Activated T-cell treated with anti-CD3 and anti-CD28 coated beads, Interleukin-2, amount 50 U/mL, for 4 hours (primary cell): ENCODE measurements at regions not wholly inside any gene's neighbourhood (a gene's known extent, or its start where the extent isn't known, plus 50 kb on each side); places are given as distances from the start of the nearest gene placed in this dataset.

Experiments used
- ATAC-seq, 2 donors: fragments of 200-7000 bp; cut with Tn5 transposase; one replicate each; pipeline ENCODE4 v1.10.0; 2021
- DNase-seq: peaks from one replicate; pipeline ENCODE4 v3.0.0-alpha.2; 2020
- H3K27me3 Mint-ChIP-seq: one replicate; pipeline ENCODE4 v1.8.0; 2021; ENCODE audit warnings: low read depth, mixed read lengths
- H3K36me3 Mint-ChIP-seq: one replicate; pipeline ENCODE4 v1.8.0; 2022; ENCODE audit warnings: mixed read lengths; ENCODE audit not compliant: insufficient read depth
- H3K4me1 Mint-ChIP-seq: one replicate; pipeline ENCODE4 v1.8.0; 2021; ENCODE audit warnings: low read depth, mixed read lengths
- H3K4me3 Mint-ChIP-seq: one replicate; pipeline ENCODE4 v1.8.0; 2021; ENCODE audit warnings: mild to moderate bottlenecking, moderate library complexity, mixed read lengths
- H3K9me3 Mint-ChIP-seq: one replicate; pipeline ENCODE4 v1.8.0; 2021; ENCODE audit warnings: mixed read lengths

DNA sequence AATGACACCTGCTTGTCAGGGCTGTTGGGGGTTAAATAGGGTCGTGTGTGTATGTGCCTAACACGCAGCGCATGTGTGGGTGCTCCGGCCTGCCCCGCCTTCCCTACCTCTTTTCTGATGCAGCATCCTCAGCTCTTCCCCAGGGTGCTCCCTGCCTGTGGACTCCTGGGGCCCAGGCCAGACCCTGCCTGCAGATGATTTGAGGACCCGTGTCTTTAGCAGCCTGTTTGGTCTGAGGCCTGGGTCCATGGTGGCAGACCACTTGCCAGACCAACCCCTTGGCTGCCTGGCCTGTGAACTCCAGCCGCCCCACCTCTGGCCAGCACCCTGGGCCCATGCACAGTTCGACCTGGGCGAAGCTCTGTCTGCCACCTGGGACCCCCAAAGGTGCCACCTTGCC is 57.0 kb upstream of the SIM2 start:
- no peak for ATAC-seq
- no peak for DNase-seq
- H3K4me1 Mint-ChIP-seq: peaks cover 2% of the 10 kb centered on the region

DNA sequence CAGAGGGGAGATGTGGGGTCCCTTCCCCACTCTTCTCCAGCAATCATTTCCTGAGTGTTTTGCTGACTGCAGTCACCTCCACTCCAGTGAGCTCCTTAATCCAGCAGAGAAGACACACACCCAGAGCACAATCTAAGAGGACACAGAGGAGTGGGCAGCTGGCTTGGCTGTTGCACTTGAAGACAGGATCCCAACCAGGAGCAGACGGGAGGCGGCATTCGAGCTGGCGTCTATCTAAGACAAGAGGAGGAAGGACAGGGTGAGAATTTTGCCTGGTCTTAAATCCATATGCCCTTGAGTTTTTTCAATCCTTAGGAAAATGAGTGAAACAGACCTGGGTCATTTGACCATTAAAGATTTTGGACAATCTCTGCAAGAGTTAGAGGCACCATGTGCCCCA is 56.1 kb upstream of the SIM2 start:
- H3K4me1 Mint-ChIP-seq: peaks cover 2% of the 10 kb centered on the region
- no peak overlapping the region for H3K4me3 Mint-ChIP-seq
- DNase-seq (no peak), ATAC-seq (no peak)
- H3K27me3 Mint-ChIP-seq: peaks cover 11% of the 10 kb centered on the region
- no peaks in the 10 kb centered on the region for H3K36me3 Mint-ChIP-seq
- H3K9me3 Mint-ChIP-seq: no peaks in the 10 kb centered on the region

More for the DNA sequence above, 57.0 kb upstream of the SIM2 start:
- H3K27me3 Mint-ChIP-seq: peaks cover 7% of the 10 kb centered on the region
- H3K9me3 Mint-ChIP-seq: peaks cover 6% of the 10 kb centered on the region
- no peaks in the 10 kb centered on the region for H3K36me3 Mint-ChIP-seq
- no peak overlapping the region for H3K4me3 Mint-ChIP-seq

DNA sequence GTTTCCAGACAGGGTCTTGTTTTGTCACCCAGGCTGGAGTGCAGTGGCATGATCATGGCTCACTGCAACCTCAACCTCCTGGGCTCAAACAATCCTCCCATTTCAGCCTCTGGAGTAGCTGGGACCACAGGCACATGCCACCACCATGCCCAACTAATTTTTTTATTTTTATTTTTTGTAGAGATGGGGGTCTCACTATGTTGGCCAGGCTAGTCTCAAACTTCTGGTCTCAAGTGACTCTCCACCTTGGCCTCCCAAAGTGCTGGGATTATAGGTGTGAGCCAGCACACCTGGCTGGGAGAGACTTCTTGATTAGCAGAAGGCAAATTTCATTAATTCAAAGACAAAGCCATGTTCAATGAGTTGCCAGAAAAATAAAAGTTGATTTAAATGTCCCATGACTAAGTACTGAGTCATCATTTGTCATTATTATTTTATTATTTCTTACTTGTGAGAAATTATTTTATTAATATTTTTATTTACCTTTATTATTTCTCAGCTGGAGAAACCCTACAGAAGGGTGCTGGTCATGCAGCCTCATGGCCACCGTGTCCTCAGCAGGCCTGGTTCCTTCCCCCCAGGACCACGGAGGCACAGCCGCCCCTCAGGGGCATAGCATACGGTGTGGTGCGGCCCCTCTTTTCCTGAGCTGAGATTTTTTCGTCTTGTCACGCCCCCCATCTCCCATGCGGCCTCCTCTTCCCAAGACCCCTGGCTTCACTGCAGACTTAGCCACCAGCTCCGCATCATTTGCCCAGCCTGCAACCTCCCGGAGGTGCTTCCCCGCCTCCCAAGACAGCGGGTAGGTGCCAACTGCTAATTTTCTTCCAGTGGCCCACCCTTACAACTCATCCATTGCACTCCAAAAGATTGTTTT is 55.3 kb upstream of the SIM2 start:
- Mint-ChIP-seq H3K4me1 (peaks cover 2% of the 10 kb centered on the region), H3K9me3 (no peaks in the 10 kb centered on the region), H3K36me3 (no peaks in the 10 kb centered on the region), H3K4me3 (no peak overlapping the region), H3K27me3 (peaks cover 12% of the 10 kb centered on the region)
- ATAC-seq: no peak
- no peak for DNase-seq

DNA sequence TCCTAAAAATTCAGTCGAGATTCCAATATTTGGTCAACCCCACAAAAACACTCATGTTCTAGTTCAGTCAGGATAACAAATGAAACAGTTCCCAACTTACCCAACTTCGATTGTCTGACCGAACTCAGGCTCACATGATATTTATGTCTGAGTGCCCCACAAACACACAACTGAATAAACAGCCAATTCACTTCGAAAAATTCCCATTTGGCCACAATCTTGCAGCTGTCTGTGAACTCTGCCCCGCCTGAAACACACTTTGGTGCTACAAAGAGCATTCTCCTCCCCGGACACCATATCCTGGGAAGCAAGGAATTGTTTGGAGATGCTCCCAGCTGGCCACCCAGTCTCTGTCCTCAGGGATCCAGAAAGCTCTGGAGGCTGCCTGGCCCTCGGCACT is 52.9 kb upstream of the SIM2 start:
- H3K36me3 Mint-ChIP-seq: no peaks in the 10 kb centered on the region
- H3K4me3 Mint-ChIP-seq: no peak overlapping the region
- DNase-seq (no peak), ATAC-seq (no peak)
- H3K4me1 Mint-ChIP-seq: no peaks in the 10 kb centered on the region
- no peaks in the 10 kb centered on the region for H3K9me3 Mint-ChIP-seq
- H3K27me3 Mint-ChIP-seq: peaks cover 8% of the 10 kb centered on the region

DNA sequence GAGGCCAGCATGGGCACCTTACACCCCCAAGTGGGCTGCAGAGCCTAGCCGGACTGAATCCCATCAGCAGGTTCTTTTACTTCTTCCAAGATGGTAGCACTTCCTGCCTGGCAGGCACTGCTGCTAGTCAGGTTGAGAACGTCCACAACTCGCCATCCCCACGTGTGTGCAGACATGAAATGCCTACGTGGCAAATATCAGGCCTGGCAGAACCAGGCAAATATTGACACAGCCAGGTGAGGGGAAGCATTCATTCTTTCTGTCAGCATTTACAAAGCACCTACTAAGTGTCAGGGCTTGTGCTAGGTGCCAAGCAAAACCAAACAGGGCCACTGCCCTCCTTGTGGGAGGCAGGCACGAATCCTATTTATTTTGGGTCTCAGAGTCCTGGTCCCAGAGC is 52.3 kb upstream of the SIM2 start:
- Mint-ChIP-seq H3K9me3 (no peaks in the 10 kb centered on the region), H3K27me3 (peaks cover 8% of the 10 kb centered on the region), H3K36me3 (no peaks in the 10 kb centered on the region), H3K4me1 (no peaks in the 10 kb centered on the region), H3K4me3 (no peak overlapping the region)
- DNase-seq (no peak), ATAC-seq (no peak)

DNA sequence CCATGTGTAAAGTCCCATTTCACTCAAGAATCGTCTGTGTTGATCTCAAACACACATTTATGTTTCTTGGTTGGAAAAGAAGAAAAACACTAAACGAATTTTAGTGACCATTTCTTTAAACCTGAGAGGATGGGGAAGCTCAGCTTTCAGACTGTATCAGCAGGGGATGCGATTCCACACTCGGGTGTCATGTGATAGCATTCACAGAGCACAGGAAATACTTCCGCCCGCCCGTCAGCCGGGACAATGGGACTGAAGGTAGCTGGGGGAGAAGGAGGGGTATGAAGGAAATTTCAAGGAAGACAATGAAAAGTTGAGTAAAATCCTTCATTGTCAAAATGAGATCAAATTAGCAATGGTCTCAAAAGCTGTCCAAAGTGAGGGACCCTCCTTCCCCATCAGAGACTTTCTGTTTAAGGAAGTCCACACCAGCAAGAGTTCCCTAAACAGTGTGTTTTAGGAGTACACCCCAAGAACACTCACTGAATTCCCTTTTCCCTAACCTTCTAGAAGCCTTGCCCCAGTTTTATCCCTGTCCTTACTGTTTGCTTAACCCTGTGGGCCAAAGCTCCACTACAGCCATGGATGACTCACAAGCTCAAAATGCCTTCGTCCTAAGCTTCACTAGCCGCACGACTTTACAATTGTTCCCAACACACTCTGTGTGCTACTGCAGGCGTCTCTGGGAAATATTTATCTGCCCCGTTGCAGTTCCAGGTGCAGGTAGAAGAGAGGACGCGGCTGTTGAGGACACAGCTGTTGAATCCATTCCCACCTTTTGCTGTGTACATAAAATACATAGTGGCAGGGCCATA is 51.4 kb upstream of the SIM2 start:
- H3K9me3 Mint-ChIP-seq: no peaks in the 10 kb centered on the region
- ATAC-seq (no peak), DNase-seq (no peak)
- H3K4me1 Mint-ChIP-seq: no peaks in the 10 kb centered on the region
- peaks cover 10% of the 10 kb centered on the region for H3K27me3 Mint-ChIP-seq
- H3K36me3 Mint-ChIP-seq: no peaks in the 10 kb centered on the region
- no peak overlapping the region for H3K4me3 Mint-ChIP-seq
